Frontal cortex (tissue), 3 donors: ENCODE measurements at regions not wholly inside any gene's neighbourhood (a gene's known extent, or its start where the extent isn't known, plus 50 kb on each side); places are given as distances from the start of the nearest gene placed in this dataset.

Source experiments
- DNase-seq, 2 donors: peaks; one replicate each; pipeline ENCODE4 v3.0.0; 2012; ENCODE audit warnings: low spot score in 2 of 2
- FAIRE-seq: peaks from 2 replicates; lab custom pipeline; 2012; peaks lifted over from hg19 to GRCh38; lab: Jason Lieb, UNC
- donor health status: control.
- donor health status: control.
- donor health status: control.

DNA sequence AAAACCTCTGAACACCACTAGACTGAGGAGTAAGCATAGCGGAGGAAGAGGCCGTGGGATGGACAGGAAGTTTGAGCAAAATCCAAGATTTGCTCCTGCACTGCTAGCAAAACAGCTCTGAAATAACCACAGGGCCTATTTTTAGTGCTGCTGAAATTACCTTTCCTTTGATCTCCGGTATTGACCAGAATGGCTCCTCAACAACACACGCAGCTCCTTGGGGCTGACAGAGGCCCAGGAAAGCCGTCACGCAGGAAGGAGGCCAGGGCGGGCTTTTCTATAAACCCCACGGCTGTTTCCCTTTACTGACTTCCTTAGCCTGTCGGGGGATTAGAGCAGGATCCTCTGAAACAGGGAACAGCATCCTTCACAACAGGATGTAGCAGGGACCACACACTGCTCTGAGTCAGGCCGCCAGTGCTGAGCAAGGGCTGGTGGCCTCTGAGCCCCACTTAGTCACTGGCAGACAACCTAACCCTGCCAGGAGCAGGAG lies 80.8 kb upstream of the LCLAT1 start:
- DNase-seq (peak in 1 of 2 donors; percentile 18), FAIRE-seq (no peak)

- DNase-seq: no peak
- no peak for FAIRE-seq
These were observed 79.6 kb upstream of the LCLAT1 start for GRCh38 chr2:30367232-30368070.

DNA sequence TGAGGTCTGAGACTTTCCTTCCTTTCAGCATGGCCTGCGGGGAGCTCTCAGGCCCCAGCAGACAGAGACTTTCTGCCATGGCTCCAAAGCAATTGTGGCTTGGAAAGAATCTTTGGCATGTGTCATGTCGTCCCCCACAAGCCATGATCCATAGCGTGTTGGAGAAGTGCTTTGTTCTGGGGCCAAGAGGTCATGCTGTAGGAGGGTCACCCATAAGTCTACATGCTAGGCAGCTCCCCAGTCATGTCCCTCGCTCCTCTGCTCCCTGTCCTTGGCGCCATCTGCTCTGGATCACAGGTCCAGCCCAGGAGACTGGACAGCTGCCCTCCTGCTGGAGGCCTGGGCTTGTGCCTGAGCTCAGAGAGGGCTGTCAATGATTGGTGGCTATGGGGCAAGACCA lies 78.8 kb upstream of the LCLAT1 start:
- DNase-seq (no peak), FAIRE-seq (no peak)

- FAIRE-seq: no peak
These were observed 75.9 kb upstream of the LCLAT1 start for GRCh38 chr2:30371028-30371689.

GRCh38 chr2:30371772-30372373 lies 75.2 kb upstream of the LCLAT1 start:
- FAIRE-seq (no peak), DNase-seq (no peak)

More at GRCh38 chr2:30371028-30371689, 75.9 kb upstream of the LCLAT1 start:
- no peak for DNase-seq

DNA sequence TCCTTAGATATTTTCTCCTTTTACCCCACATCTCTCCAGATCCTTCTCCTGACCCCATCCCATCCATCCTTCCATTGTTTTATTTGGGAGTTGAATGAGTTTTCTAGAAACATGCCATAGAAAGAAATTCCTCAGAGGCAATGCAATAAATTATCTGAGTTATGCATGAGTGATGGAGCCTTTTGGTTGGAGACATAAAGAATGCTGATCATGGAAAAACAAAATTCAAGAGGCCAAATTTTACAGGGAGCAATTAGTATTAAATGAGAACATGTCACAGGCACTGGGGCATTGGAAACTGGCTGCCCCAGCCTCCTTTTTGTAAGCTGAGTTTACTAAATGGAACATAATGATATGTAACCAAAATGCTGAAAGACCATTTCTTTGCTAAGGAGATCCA lies 74.2 kb upstream of the LCLAT1 start:
- FAIRE-seq: no peak
- no peak for DNase-seq

DNA sequence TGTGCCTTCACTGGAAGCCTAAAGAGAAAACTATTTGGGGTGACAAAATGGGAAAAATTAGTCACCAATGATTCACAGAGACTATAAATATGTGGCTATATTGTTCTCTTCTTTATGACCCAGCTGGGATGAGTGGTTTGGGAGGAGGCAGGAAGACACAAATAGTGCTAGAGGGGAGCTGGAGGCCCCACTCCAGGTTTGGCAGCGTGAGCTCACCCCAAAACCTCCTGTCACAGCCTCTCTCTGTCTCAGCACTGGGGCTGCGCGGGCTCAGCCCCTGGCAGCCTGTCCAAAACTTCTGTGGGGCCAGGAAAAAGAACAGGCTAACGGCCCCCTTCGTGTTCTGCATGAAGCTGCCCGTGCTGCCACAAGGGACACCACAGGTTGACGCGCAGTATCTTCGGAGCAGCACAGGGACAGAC lies 73.2 kb upstream of the LCLAT1 start:
- FAIRE-seq (no peak), DNase-seq (no peak)

DNA sequence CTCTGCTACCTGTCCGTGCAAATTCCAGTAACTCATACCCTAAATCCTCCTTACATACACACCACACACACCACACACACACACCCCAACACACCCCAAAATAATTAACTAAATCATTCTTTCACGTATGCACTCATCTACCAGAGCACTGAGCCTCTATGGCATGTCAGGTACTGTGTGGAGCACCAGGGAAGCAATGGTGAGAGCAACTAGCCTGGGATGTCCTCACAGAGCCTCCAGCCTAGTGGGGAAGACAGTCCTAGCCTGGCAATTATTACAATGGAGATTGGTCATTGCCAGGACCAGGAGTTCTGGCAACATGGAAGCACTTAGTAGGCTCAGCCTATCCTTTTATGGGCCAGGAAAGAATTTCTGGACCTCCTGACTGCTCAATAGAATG lies 72.7 kb upstream of the LCLAT1 start:
- FAIRE-seq (no peak), DNase-seq (no peak)

GRCh38 chr2:30375915-30376314 lies 71.1 kb upstream of the LCLAT1 start:
- no peak for FAIRE-seq
- DNase-seq: no peak

DNA sequence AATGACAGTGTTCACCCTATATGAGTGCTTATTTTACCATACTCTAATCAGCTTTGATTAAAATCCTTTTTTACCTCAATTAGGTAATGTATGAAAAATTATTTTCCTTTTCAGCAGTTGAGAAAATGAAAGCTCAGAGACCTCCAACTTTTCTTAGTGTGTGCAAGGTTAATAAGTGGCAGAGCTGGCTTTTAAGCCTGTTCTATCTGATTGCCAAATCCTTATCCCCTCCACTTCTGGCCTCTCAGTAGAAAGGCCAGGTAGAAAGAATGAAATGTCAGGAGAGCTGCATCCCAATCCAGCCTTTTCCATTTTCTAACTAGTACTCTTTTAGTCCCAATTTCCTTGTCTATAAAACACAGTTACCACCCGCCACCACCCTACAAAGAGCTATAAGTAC lies 67.6 kb upstream of the LCLAT1 start:
- DNase-seq: no peak
- no peak for FAIRE-seq

DNA sequence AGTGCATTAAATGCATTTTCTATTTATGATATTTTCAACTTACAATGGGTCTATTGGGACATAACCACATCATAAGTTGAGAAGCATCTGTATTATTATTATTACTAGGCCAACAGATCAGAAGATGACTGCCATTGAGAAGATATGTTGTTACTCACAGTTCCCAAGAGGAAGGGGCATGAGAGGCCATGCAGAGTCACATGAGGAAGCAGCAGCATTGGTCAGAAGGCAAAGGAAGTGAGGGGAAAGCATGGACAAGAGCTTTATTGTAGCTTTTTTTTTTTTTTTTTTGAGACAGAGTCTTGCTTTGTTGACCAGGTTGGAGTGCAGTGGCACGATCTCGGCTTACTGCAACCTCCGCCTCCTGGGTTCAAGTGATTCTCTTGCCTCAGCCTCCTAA lies 66.2 kb upstream of the LCLAT1 start:
- DNase-seq (no peak), FAIRE-seq (no peak)

DNA sequence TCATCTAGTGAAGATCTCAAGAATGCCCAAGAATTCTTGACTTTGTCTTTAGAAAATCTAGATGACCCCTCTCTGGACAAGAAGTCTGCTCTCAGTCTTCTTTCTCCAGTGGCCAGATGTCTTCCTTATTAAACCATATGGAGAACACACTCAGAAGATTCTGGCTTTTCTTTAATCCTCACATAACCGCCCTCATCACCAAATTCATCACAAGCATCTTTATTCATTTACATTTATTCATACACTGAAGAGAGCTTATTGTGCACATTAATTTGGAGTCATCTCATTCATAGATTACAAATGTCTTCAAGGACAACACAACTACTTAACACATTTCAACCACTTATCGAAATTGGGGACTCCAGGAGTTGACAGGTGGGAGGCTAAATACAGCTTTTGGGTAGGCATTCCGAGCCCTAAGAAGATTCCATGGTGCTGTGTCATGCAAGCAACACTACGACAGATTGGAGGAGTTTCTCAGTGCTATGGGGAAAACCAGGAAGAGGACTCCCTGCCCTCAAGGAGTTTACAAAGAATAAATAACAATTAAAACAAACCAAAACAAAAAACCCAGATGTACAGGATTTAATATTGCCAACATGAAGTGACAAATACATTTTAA lies 64.8 kb upstream of the LCLAT1 start:
- DNase-seq (no peak), FAIRE-seq (no peak)

GRCh38 chr2:30382995-30383394 lies 64.1 kb upstream of the LCLAT1 start:
- FAIRE-seq (no peak), DNase-seq (no peak)

- no peak for FAIRE-seq
These were observed 61.7 kb upstream of the LCLAT1 start for GRCh38 chr2:30385327-30385726.

DNA sequence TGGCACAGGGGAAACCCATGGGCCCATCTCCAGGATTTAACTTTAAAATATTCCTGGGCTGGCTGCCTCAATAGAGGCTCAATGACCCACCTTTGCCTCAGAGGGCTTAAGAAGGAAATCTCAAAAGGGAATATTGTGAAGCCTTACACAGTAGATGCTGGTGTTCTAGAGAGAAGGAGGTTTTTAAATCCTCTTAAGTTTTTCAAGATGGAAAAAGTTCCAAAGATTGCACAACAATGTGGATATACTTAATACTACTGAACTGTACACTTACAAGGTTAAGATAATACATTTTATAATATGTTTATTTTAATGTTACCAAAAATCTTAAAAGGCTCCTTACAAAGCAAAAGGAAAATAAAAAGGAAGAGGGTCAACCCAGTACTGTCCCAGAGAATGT lies 54.9 kb upstream of the LCLAT1 start:
- no peak for FAIRE-seq
- DNase-seq: no peak

More at GRCh38 chr2:30385327-30385726, 61.7 kb upstream of the LCLAT1 start:
- no peak for DNase-seq

DNA sequence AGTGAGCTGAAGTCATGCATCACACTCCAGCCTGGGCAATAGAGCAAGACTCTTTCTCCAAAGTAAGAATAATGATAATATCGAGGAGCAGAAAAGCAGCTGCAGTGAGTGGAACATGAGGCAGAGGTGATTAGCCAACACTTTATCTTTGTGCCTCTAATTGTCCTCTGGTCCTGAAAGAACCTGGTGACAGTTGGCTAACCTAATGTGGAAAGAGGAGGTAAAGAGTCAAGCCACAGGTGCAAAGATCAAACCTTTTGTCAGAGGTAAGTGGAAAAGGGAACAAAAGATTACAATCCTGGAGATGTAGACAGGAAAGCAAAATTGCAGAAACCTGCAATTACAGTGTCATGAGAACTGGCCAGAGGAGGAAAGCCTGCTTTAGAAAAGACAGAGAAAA lies 53.5 kb upstream of the LCLAT1 start:
- no peak for DNase-seq
- FAIRE-seq: no peak

GRCh38 chr2:30394096-30394495 lies 53.0 kb upstream of the LCLAT1 start:
- FAIRE-seq: no peak
- no peak for DNase-seq

DNA sequence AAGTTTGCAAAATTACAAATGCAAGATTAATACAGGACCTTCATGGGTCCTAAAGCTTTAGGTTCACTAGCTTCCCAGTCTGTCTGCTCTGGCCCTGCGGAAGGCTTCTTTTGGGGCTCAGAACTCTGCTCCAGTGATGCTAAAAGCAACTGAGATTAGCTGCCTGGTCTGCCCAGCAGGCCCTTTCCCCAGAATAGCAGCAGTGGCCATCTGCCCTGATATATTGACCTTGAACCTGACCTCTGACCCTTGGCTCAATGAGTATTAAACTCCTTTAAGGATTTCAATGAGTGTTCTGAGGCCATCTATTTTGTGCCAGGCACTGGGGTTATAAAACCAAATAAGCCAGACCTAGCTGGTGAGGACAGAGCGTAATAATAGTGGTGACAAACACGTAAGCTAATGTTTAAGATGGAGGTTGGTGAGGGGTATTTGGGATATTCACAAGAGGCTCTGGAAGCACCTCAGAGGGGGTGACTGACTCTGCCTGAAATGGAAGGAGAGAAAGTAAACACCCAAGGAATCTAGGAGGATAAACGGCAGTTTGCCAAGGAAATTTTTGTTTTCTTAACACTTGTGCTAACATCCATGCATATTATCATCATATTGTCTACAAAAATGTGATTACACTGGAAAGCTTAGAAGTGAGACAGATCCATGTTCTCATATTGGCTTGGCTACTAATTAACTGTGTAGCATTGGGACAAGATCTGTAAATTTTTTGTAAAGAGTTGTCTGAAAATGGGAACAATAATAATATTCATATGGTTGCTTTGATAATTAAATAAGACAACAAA lies 50.4 kb upstream of the LCLAT1 start:
- no peak for DNase-seq
- FAIRE-seq: no peak
